ENCODE measurements at regions not wholly inside any gene's neighbourhood (a gene's known extent, or its start where the extent isn't known, plus 50 kb on each side); places are given as distances from the start of the nearest gene placed in this dataset.

- TF ChIP-seq CTCF (conservative IDR thresholded peaks at IDR 0.05 in 1 of 2, IDR thresholded peaks at IDR 0.05 in 1 of 2; ENCODE audit: low read depth in 1 of 2, low read length in 2 of 2) (no peak), EZH2 (IDR thresholded peaks at IDR 0.05; ENCODE audit: low read length, missing control alignments) (no peak)
These were observed 85.9 kb upstream of the NSMCE3 start for GRCh38 chr15:29355477-29355876.

Measured in fibroblast of lung (primary cell).